H1 (cell line): ENCODE measurements at regions not wholly inside any gene's neighbourhood (a gene's known extent, or its start where the extent isn't known, plus 50 kb on each side); places are given as distances from the start of the nearest gene placed in this dataset.

Source experiments
- CHD1 ChIP-seq: IDR thresholded peaks from 2 replicates; pipeline ENCODE4 v1.6.1; 2012; ENCODE audit warnings: low read depth, low read length, improper control_type of control experiment
- JUND ChIP-seq: IDR thresholded peaks from 2 replicates; pipeline ENCODE4 v1.6.1; 2011; ENCODE audit warnings: mild to moderate bottlenecking, improper control_type of control experiment, low read length
- PHF8 ChIP-seq: fragments of 200-600 bp; sonication (generic); conservative IDR thresholded peaks from 2 replicates; pipeline ENCODE4 v1.7.1; 2012; ENCODE audit warnings: low read depth, mild to moderate bottlenecking, inconsistent platforms, low read length, moderate library complexity
- RBBP5 ChIP-seq: IDR thresholded peaks from 2 replicates; pipeline ENCODE4 v1.7.1; 2012; ENCODE audit warnings: low read depth, mild to moderate bottlenecking, inconsistent platforms, low read length, moderate library complexity, borderline replicate concordance
- SIN3A ChIP-seq, 2 experiments: IDR thresholded peaks in 1 of 2; conservative IDR thresholded peaks in 1 of 2; 2 replicates each; pipeline ENCODE4 v1.6.1; 2011 to 2012; ENCODE audit warnings: low read length in 2 of 2, improper control_type of control experiment in 1 of 2, low read depth in 1 of 2, mild to moderate bottlenecking in 1 of 2
- SP2 ChIP-seq: IDR thresholded peaks from 2 replicates; pipeline ENCODE4 v1.6.1; 2012; ENCODE audit warnings: mild to moderate bottlenecking, low read length, inconsistent platforms
- TEAD4 ChIP-seq: IDR thresholded peaks from 2 replicates; pipeline ENCODE4 v1.6.1; 2012; ENCODE audit warnings: low read depth, low read length, inconsistent platforms, mixed read lengths

- TF ChIP-seq RBBP5 (no peak), PHF8 (no peak), JUND (no peak), TEAD4 (no peak), CHD1 (no peak), SIN3A (conservative IDR thresholded peaks at IDR 0.05 in 1 of 2, IDR thresholded peaks at IDR 0.05 in 1 of 2; ENCODE audit: low read depth in 1 of 2, low read length in 2 of 2) (no peak), SP2 (no peak)
- TF ChIP-seq, all 59 proteins: peak for 0
These were observed 66.4 kb upstream of the DSP start (continued) for GRCh38 chr6:7475081-7475480.
